Heart right ventricle (tissue), 16 donors: ENCODE measurements at regions not wholly inside any gene's neighbourhood (a gene's known extent, or its start where the extent isn't known, plus 50 kb on each side); places are given as distances from the start of the nearest gene placed in this dataset.

Experiments
- ATAC-seq, 8 donors: fragments of 200-7000 bp; cut with Tn5 transposase; one replicate each; pipeline ENCODE4 v1.9.1; 2020; ENCODE audit warnings: mild to moderate bottlenecking in 8 of 8, moderate library complexity in 8 of 8, moderate number of reproducible peaks in 1 of 8
- DNase-seq, 2 donors: peaks; one replicate each; pipeline ENCODE4 v3.0.0-alpha.2; 2020
- H3K27ac ChIP-seq, 10 donors: fragments of 200-600 bp; sonication (generic) in 2 of 10; one replicate each; pipeline versions ENCODE4 v1.5.0 to v1.8.0; 2020 to 2022; ENCODE audit warnings: mild to moderate bottlenecking in 3 of 10
- H3K27me3 ChIP-seq, 7 donors: fragments of 200-600 bp; one replicate each; pipeline ENCODE4 v1.8.0; 2021 to 2022; ENCODE audit warnings: mild to moderate bottlenecking in 2 of 7
- H3K36me3 ChIP-seq, 9 donors: fragments of 200-600 bp; sonication (generic) in 1 of 9; one replicate each; pipeline versions ENCODE4 v1.5.0 to v1.8.0; 2020 to 2022; ENCODE audit warnings: mild to moderate bottlenecking in 2 of 9
- H3K4me1 ChIP-seq, 9 donors: fragments of 200-600 bp; sonication (generic) in 1 of 9; one replicate each; pipeline versions ENCODE4 v1.5.0 to v1.8.0; 2020 to 2022; ENCODE audit warnings: mild to moderate bottlenecking in 4 of 9
- H3K4me3 ChIP-seq, 10 donors: fragments of 200-600 bp; sonication (generic) in 2 of 10; one replicate each; pipeline versions ENCODE4 v1.5.0 to v1.8.0; 2020 to 2022; ENCODE audit warnings: mild to moderate bottlenecking in 7 of 10, moderate library complexity in 2 of 10
- H3K9me3 ChIP-seq, 11 donors: fragments of 200-600 bp in 10 of 11; sonication (generic) in 2 of 11; one replicate each; pipeline versions ENCODE4 v1.5.0 to v1.8.0; 2013 to 2022; ENCODE audit warnings: mild to moderate bottlenecking in 2 of 11, control low read depth in 1 of 11, moderate library complexity in 1 of 11
- WGBS, 2 donors: extraction: QIAGEN DNeasy Blood & Tissue Kit; methylation state at CpG; one replicate each; pipeline ENCODE4 v1.1.7; 2013; ENCODE audit warnings: inconsistent platforms in 1 of 2; 5-methylcytosine and 5-hydroxymethylcytosine counted together
- intact Hi-C, 10 donors: fragments of 100-400 bp; cut with DNase I; formaldehyde crosslinking; loops; one replicate each; pipeline versions ENCODE4 v1.11.1 to v1.14.2; 2022
- TF ChIP-seq, protein P1 (sequence below), 9 donors: fragments of 200-600 bp; sonication (generic) in 2 of 9; IDR thresholded peaks; one replicate each; pipeline versions ENCODE4 v1.5.0 to v1.8.0; 2021 to 2022; ENCODE audit warnings: antibody characterized with exemption in 9 of 9, mild to moderate bottlenecking in 5 of 9, moderate library complexity in 1 of 9
- donor health status: Arrhythmogenic right ventricular cardiomyopathy.
- donor health status: ischemic (EF 13 %, LVEDD 7.1; RV severe dilation, severe dysfunction).
- donor health status: healthy with polysubstance abuse.
- donor health status: DM: no; HTN: yes; CAD: no.
- donor health status: DM: no; HTN: no; CAD: no.
- donor health status: ischemic (EF 25% LVEDD 6.9; RV normal size, moderate dysfunction).
- donor health status: ischemic (EF 25% LVEDD 5.7; RV mildly dilated, moderate dysfunction).
- donor health status: healthy.
- donor health status: DM: yes; HTN: yes; CAD: no.
- donor health status: Ischemic cardiomyopathy.
- donor health status: ischemic (EF 35%, LVEDD 5.7; RV mildly dilated, moderate dysfunction).
- donor health status: nonischemic (EF 11% LVEDD 7.7; RV severe dilation, severe dysfunction).
- donor health status: DM: yes; HTN: yes; CAD: no.
- donor health status: PGD.
- donor health status: ischemic (EF 29% LVEDD 5.4; RV normal size, mild dysfunction).
- donor health status: nonischemic (EF 23%, LVEDD 6.1; RV moderate dilation, normal function).

DNA sequence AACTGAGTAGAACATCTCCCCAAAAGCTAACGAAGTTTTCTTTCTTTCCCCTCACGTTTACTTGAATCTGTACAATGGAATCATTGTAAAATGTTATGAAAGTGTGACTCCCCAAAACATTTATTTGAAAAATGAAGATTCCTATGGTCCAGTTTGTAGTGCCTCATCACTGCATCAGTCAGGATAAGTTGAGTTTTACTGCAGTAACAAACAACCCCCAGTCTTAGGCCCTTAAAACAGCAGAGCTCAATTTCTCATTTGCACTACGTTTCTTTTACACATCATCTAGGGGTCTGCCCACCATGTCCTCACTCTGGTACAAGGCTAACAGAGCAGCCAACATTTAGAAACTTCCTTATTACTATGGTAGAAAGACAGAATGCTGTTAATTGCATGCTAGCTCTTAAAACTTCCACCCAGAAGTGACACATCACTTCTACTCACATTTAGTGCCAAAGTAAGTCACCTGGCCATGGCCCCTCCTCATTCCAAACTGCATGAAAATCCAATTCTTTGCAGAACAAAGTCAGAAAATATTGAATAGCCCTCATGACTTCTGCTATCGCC is 546.4 kb downstream of the MED13L start:
- ATAC-seq: no peak
- Histone ChIP-seq H3K27me3 (peaks cover 0 to 17% (median 6%) of the 10 kb centered on the region in 7 donors), H3K9me3 (peaks cover 0 to 5% (median 0%) of the 10 kb centered on the region in 11 donors), H3K27ac (no peak overlapping the region), H3K36me3 (no peaks in the 10 kb centered on the region), H3K4me1 (no peaks in the 10 kb centered on the region), H3K4me3 (no peak overlapping the region)
- intact Hi-C loops: no loop called here
- TF ChIP-seq, protein P1, sequence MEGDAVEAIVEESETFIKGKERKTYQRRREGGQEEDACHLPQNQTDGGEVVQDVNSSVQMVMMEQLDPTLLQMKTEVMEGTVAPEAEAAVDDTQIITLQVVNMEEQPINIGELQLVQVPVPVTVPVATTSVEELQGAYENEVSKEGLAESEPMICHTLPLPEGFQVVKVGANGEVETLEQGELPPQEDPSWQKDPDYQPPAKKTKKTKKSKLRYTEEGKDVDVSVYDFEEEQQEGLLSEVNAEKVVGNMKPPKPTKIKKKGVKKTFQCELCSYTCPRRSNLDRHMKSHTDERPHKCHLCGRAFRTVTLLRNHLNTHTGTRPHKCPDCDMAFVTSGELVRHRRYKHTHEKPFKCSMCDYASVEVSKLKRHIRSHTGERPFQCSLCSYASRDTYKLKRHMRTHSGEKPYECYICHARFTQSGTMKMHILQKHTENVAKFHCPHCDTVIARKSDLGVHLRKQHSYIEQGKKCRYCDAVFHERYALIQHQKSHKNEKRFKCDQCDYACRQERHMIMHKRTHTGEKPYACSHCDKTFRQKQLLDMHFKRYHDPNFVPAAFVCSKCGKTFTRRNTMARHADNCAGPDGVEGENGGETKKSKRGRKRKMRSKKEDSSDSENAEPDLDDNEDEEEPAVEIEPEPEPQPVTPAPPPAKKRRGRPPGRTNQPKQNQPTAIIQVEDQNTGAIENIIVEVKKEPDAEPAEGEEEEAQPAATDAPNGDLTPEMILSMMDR (IDR thresholded peaks at IDR 0.05): no peak
- DNase-seq: no peak
- 71 to 80% methylated on average over 4 of the region's 4 CpGs for WGBS, 2 donors

DNA sequence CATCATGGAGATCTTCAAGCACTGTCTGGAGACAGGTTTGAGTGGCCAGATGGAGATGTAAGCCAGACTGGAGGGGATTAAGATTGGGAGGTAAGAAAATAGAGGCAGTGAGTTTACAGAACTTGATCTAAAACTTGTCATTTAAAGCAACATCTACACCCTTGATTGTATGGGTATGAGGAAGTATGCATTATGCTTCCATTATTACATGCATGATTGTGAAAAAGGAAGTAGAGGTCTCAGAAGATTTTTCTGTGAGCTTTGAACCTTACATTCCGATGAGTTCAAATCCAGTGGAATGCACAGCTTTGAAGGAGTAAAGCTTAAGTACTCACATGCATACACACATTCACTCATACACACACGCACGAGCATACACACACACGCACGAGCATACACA is 550.8 kb downstream of the MED13L start:
- TF ChIP-seq, protein P1 (IDR thresholded peaks at IDR 0.05): no peak
- WGBS, 2 donors: 92 to 94% methylated on average over 5 of the region's 5 CpGs
- Histone ChIP-seq H3K4me3 (no peak overlapping the region), H3K27ac (no peak overlapping the region), H3K27me3 (peaks cover 0 to 23% (median 6%) of the 10 kb centered on the region in 7 donors), H3K4me1 (no peaks in the 10 kb centered on the region), H3K36me3 (no peaks in the 10 kb centered on the region), H3K9me3 (peaks cover 0 to 5% (median 0%) of the 10 kb centered on the region in 11 donors)
- DNase-seq (no peak), ATAC-seq (no peak)
- intact Hi-C loops: no loop called here

DNA sequence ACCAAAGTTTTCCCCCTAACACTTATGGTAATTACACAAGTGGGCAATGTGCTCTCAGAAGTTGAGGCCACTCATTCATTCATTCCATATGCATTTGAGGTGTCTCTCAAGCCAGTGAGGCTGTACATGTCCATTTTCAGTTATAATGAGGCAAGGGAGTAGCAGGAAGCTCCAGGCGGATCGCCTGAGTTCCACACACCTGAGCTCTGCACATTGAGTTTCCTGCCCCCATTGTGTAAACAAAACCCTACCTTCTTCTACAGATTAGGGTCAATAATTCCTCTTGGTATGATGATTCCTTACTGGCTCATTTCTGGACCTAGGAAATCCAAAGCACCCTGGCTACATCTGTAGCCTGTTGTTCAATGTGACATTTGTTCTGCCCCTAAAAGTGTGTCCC is 555.3 kb downstream of the MED13L start:
- H3K27ac ChIP-seq: no peak overlapping the region
- no peaks in the 10 kb centered on the region for H3K4me1 ChIP-seq
- TF ChIP-seq, protein P1 (IDR thresholded peaks at IDR 0.05): no peak
- H3K27me3 ChIP-seq: peaks cover 0 to 20% (median 5%) of the 10 kb centered on the region in 7 donors
- WGBS, 2 donors: 89 to 91% methylated on average over 2 of the region's 2 CpGs
- no peak for DNase-seq
- no peak for ATAC-seq
- no peaks in the 10 kb centered on the region for H3K36me3 ChIP-seq
- no peak overlapping the region for H3K4me3 ChIP-seq
- intact Hi-C loops: no loop called here
- H3K9me3 ChIP-seq: no peaks in the 10 kb centered on the region

DNA sequence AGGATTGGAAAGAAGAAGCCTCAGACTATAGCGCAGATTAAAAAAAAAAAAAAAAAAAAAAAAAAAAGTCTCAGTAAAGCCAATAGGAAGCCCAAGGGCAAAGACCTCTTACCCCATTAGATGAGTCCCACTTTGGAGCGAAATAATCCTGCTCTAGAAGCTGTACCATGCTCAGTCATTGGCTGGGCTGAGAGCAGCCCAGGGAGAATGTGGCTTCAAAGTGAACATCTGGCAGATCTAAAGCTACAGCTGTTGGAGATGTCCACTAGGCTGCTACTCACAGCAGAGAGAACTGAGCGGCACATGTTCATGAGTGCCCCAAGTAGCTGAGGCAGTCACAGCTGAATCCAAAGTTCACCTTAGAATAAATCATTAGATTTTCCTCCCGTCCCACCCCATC is 560.9 kb downstream of the MED13L start:
- 81 to 96% methylated on average over 4 of the region's 4 CpGs for WGBS, 2 donors
- ATAC-seq: no peak
- Histone ChIP-seq H3K4me3 (no peak overlapping the region), H3K27ac (no peak overlapping the region), H3K9me3 (no peaks in the 10 kb centered on the region), H3K36me3 (no peaks in the 10 kb centered on the region), H3K27me3 (peaks cover 0 to 4% (median 2%) of the 10 kb centered on the region in 7 donors), H3K4me1 (no peaks in the 10 kb centered on the region)
- TF ChIP-seq, protein P1 (IDR thresholded peaks at IDR 0.05): no peak
- intact Hi-C loops: no loop called here
- no peak for DNase-seq
